IMR-90 (cell line): ENCODE measurements at regions not wholly inside any gene's neighbourhood (a gene's known extent, or its start where the extent isn't known, plus 50 kb on each side); places are given as distances from the start of the nearest gene placed in this dataset.

ENCODE experiments used
- ATAC-seq: fragments of 200-7000 bp; cut with Tn5 transposase; 2 replicates; pipeline ENCODE4 v1.9.1; 2020; ENCODE audit warnings: low read depth, mild to moderate bottlenecking, moderate library complexity
- BruUV-seq: library from RNA; stranded (reverse); fragments of 400-500 nt; replicated peaks from 2 replicates; lab custom pipeline; 2021; lab: Mats Ljungman, UMichigan
- CTCF ChIA-PET: fragments of 300-600 bp; formaldehyde crosslinking; extraction: SDS; loops from one replicate; lab custom pipeline; 2021; ENCODE audit warnings: antibody characterized with exemption; lab: Yijun Ruan, JAX
- POLR2A ChIA-PET: fragments of 300-600 bp; sonication (Branson Sonifier 250); formaldehyde crosslinking; loops from one replicate; lab custom pipeline; 2022; ENCODE audit warnings: antibody characterized with exemption; ENCODE audit not compliant: unreplicated experiment; lab: Charles Lee
- DNase-seq: peaks from one replicate; pipeline ENCODE4 v3.0.0; 2013
- H2AFZ ChIP-seq: replicated peaks from 2 replicates; pipeline ENCODE3; 2013; ENCODE audit warnings: low read length, mild to moderate bottlenecking; ENCODE audit not compliant: poor library complexity
- H2AK5ac ChIP-seq: 2 replicates; pipeline ENCODE4 v1.6.1; 2013; ENCODE audit warnings: low read depth, low read length, inconsistent platforms
- H2AK9ac ChIP-seq: replicated peaks from 2 replicates; pipeline ENCODE3; 2013; ENCODE audit warnings: mild to moderate bottlenecking, low read depth, low read length, moderate library complexity; ENCODE audit not compliant: poor library complexity
- H2BK120ac ChIP-seq: 2 replicates; pipeline ENCODE4 v1.6.1; 2013; ENCODE audit warnings: low read depth, low read length, inconsistent platforms
- H2BK15ac ChIP-seq: 3 replicates; pipeline ENCODE4 v1.6.1; 2013; ENCODE audit warnings: low read depth, low read length, inconsistent platforms
- H2BK20ac ChIP-seq: 2 replicates; pipeline ENCODE4 v1.6.1; 2013; ENCODE audit warnings: low read depth, mild to moderate bottlenecking, inconsistent platforms, low read length, moderate library complexity
- H2BK5ac ChIP-seq: 2 replicates; pipeline ENCODE4 v1.6.1; 2013; ENCODE audit warnings: mild to moderate bottlenecking, low read depth, low read length, inconsistent platforms; ENCODE audit not compliant: poor library complexity, severe bottlenecking
- H3K14ac ChIP-seq: replicated peaks from 2 replicates; pipeline ENCODE4 v1.6.1; 2013; ENCODE audit warnings: low read depth, low read length, inconsistent platforms
- H3K18ac ChIP-seq: 2 replicates; pipeline ENCODE4 v1.6.1; 2013; ENCODE audit warnings: low read depth, low read length, control low read depth
- H3K23ac ChIP-seq: 2 replicates; pipeline ENCODE4 v1.6.1; 2013; ENCODE audit warnings: low read depth, low read length, inconsistent platforms
- H3K27ac ChIP-seq: 2 replicates; pipeline ENCODE4 v1.5.1; 2013; ENCODE audit warnings: mild to moderate bottlenecking, control low read depth, low read length; ENCODE audit not compliant: insufficient read depth
- H3K27me3 ChIP-seq: 2 replicates; pipeline ENCODE4 v1.6.1; 2013; ENCODE audit warnings: low read length; ENCODE audit not compliant: control insufficient read depth, insufficient read depth
- H3K36me3 ChIP-seq: 2 replicates; pipeline ENCODE4 v1.6.1; 2013; ENCODE audit warnings: low read length, mixed read lengths; ENCODE audit not compliant: control insufficient read depth, insufficient read depth
- H3K4ac ChIP-seq: 2 replicates; pipeline ENCODE4 v1.6.1; 2013; ENCODE audit warnings: low read depth, low read length, inconsistent platforms
- H3K4me1 ChIP-seq: 2 replicates; pipeline ENCODE4 v1.6.1; 2013; ENCODE audit warnings: low read length, mixed read lengths; ENCODE audit not compliant: control insufficient read depth, insufficient read depth
- H3K4me2 ChIP-seq: 2 replicates; pipeline ENCODE4 v1.6.1; 2013; ENCODE audit warnings: low read depth, mild to moderate bottlenecking, control low read depth, low read length, moderate library complexity
- H3K4me3 ChIP-seq: 2 replicates; pipeline ENCODE4 v1.5.1; 2013; ENCODE audit warnings: low read depth, mild to moderate bottlenecking, control low read depth, low read length, moderate library complexity; ENCODE audit not compliant: insufficient read depth
- H3K56ac ChIP-seq: 2 replicates; pipeline ENCODE4 v1.6.1; 2013; ENCODE audit warnings: low read length, inconsistent platforms; ENCODE audit not compliant: insufficient read depth; ENCODE audit errors: extremely low read depth
- H3K79me1 ChIP-seq, 2 experiments: 2 replicates each; pipeline ENCODE4 v1.6.1; 2013; ENCODE audit warnings: low read length in 2 of 2, inconsistent platforms in 1 of 2, low read depth in 1 of 2
- H3K9ac ChIP-seq: 2 replicates; pipeline ENCODE4 v1.6.1; 2013; ENCODE audit warnings: low read depth, low read length, control low read depth
- H3K9me1 ChIP-seq: 2 replicates; pipeline ENCODE4 v1.6.1; 2013; ENCODE audit warnings: low read length, inconsistent platforms; ENCODE audit not compliant: insufficient read depth
- H3K9me3 ChIP-seq: 2 replicates; pipeline ENCODE4 v1.6.1; 2013; ENCODE audit warnings: low read length; ENCODE audit not compliant: control insufficient read depth, insufficient read depth
- H4K20me1 ChIP-seq: 2 replicates; pipeline ENCODE4 v1.6.1; 2013; ENCODE audit warnings: low read length, inconsistent platforms; ENCODE audit not compliant: insufficient read depth
- H4K5ac ChIP-seq: 2 replicates; pipeline ENCODE4 v1.6.1; 2013; ENCODE audit warnings: mild to moderate bottlenecking, low read depth, low read length, control low read depth
- H4K8ac ChIP-seq, 2 experiments: 2 replicates each; pipeline ENCODE4 v1.6.1; 2013; ENCODE audit warnings: low read depth in 2 of 2, low read length in 2 of 2, control low read depth in 1 of 2, inconsistent platforms in 1 of 2
- H4K91ac ChIP-seq: 2 replicates; pipeline ENCODE4 v1.6.1; 2013; ENCODE audit warnings: low read depth, low read length, inconsistent platforms; ENCODE audit not compliant: insufficient read depth
- BHLHE40 ChIP-seq: fragments of 150-350 bp; IDR thresholded peaks from 2 replicates; pipeline ENCODE4 v1.6.1; 2016; ENCODE audit warnings: mild to moderate bottlenecking, low read depth, low read length
- CEBPB ChIP-seq: IDR thresholded peaks from 2 replicates; pipeline ENCODE4 v1.6.1; 2012; ENCODE audit warnings: low read depth, low read length, improper control_type of control experiment
- CHD1 ChIP-seq: IDR thresholded peaks from 2 replicates; pipeline ENCODE4 v1.6.1; 2012; ENCODE audit warnings: low read depth, low read length, improper control_type of control experiment
- FOS ChIP-seq: fragments of 150-350 bp; IDR thresholded peaks from 2 replicates; pipeline ENCODE4 v1.6.1; 2016; ENCODE audit warnings: low read depth, low read length
- MAZ ChIP-seq: IDR thresholded peaks from 2 replicates; pipeline ENCODE4 v1.6.1; 2012; ENCODE audit warnings: low read depth, mild to moderate bottlenecking, low read length, improper control_type of control experiment, moderate library complexity, borderline replicate concordance
- NFE2L2 ChIP-seq: fragments of 150-350 bp; IDR thresholded peaks from 2 replicates; pipeline ENCODE4 v1.6.1; 2016; ENCODE audit warnings: low read depth, mild to moderate bottlenecking, low read length
- RAD21 ChIP-seq: IDR thresholded peaks from 2 replicates; pipeline ENCODE4 v1.6.1; 2012; ENCODE audit warnings: low read length, improper control_type of control experiment
- RFX5 ChIP-seq: IDR thresholded peaks from 2 replicates; pipeline ENCODE4 v1.8.0; 2012; ENCODE audit warnings: low read depth, mild to moderate bottlenecking, low read length, moderate library complexity
- WGBS, 2 experiments: methylation state at CpG; one replicate each; pipeline versions ENCODE4 v1.1.5 to v1.1.7; 2013; ENCODE audit warnings: missing lambda C conversion rate in 2 of 2; ENCODE audit not compliant: insufficient read length in 1 of 2; ENCODE audit errors: extremely low coverage in 2 of 2; 5-methylcytosine and 5-hydroxymethylcytosine counted together
- dilution Hi-C: fragments of 300-500 bp; cut with HindIII; formaldehyde crosslinking; loops from one replicate; pipeline ENCODE4 v1.14.3; 2018; ENCODE audit warnings: low sequenced_read_pairs; ENCODE audit not compliant: unreplicated experiment
- in situ Hi-C: fragments of 300-500 bp; cut with MboI; formaldehyde crosslinking; loops from 3 replicates; pipeline ENCODE4 v1.14.3; 2019; ENCODE audit warnings: low sequenced_read_pairs, inconsistent platforms, mixed read lengths
- intact Hi-C: fragments of 100-400 bp; cut with micrococcal nuclease; formaldehyde crosslinking; loops from 2 replicates; pipeline ENCODE4 v1.10.0; 2022

GRCh38 chr11:29282088-29282487 is 734.7 kb downstream of the KCNA4 start:
- Histone ChIP-seq H2BK15ac (no peak overlapping the region; the same call in 2 of the 3 replicates), H3K4me3 (no peak overlapping the region), H3K79me1 (peaks cover 0 to 3% of the 10 kb centered on the region in 2 experiments; a peak in 1 of 4 replicates), H2AK5ac (no peak overlapping the region), H3K9me3 (no peaks in the 10 kb centered on the region), H3K18ac (peak overlapping the region; percentile 22; the same call in 1 of the 2 replicates), H3K36me3 (no peaks in the 10 kb centered on the region), H3K23ac (no peak overlapping the region), H3K4me2 (peak overlapping the region; percentile 4; the same call in 1 of the 2 replicates), H3K56ac (peak overlapping the region; percentile 71; the same call in 1 of the 2 replicates), H3K4me1 (peaks cover 7% of the 10 kb centered on the region), H2BK120ac (peak overlapping the region; percentile 96), H2AK9ac (no peak overlapping the region), H3K27me3 (no peaks in the 10 kb centered on the region), H3K9ac (no peak overlapping the region), H2BK20ac (peak overlapping the region; percentile 94), H3K4ac (peak overlapping the region; percentile 93; the same call in 1 of the 2 replicates), H3K14ac (0 out of 2 replicates have a peak overlapping the region, but pooled peaks have one; percentile 8), H4K91ac (peak overlapping the region; percentile 98), H4K5ac (no peak overlapping the region), H4K20me1 (no peaks in the 10 kb centered on the region), H2BK5ac (peak overlapping the region; percentile 96), H3K27ac (peak overlapping the region; percentile 6; the same call in 1 of the 2 replicates), H3K9me1 (no peaks in the 10 kb centered on the region), H4K8ac (peak overlapping the region in 1 of 2 experiments; percentile 78; a peak in 3 of 4 replicates), H2AFZ (no peak overlapping the region)
- ChIA-PET CTCF (no interaction called here), POLR2A (no interaction called here)
- WGBS, 2 experiments, result no CpG with 5 or more reads among the region's 2 CpGs
- dilution Hi-C loops, result no loop called here
- in situ Hi-C loops, result no loop called here
- intact Hi-C loops, result no loop called here
- DNase-seq (peak; percentile 99), ATAC-seq (peak; percentile 91)
- BruUV-seq, result no TSS peak
- peak; percentile 34; the same call in 1 of the 2 replicates for TF ChIP-seq NFE2L2
- no peak for TF ChIP-seq RFX5
- TF ChIP-seq BHLHE40, result peak; percentile 88
- TF ChIP-seq MAZ, result peak; percentile 8; the same call in 1 of the 2 replicates
- TF ChIP-seq FOS, result peak; percentile 98
- peak; percentile 31; the same call in 1 of the 2 replicates for TF ChIP-seq CEBPB
- TF ChIP-seq CHD1, result no peak
- TF ChIP-seq RAD21, result no peak; the same call in 1 of the 2 replicates
